ENCODE measurements at regions not wholly inside any gene's neighbourhood (a gene's known extent, or its start where the extent isn't known, plus 50 kb on each side); places are given as distances from the start of the nearest gene placed in this dataset.
"Not testable (repeated sequence)": the region's sequence is repeated elsewhere in the genome, so short reads cannot be mapped to it uniquely, and the experiment has no call there.

DNA sequence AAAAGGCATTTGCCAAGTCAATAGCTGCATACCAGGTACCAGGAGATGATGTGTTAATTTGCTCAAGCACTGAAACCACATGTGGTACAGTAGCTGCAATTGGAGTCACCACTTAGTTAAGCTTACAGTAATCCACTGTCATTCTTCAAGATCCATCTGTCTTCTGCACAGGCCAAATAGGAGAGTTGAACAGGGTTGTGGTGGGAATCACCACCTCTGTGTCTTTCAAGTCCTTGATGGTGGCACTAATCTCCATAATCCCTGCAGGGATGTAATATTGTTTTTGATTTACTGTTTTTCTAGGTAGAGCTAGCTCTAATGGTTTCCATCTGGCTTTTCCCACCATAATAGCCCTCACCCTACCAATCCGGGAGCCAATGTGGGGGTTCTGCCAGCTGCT, 91.9 kb downstream of the FCRL5 start:
- DNase-seq (ENCODE audit: low read depth, low spot score) = no peak

DNA sequence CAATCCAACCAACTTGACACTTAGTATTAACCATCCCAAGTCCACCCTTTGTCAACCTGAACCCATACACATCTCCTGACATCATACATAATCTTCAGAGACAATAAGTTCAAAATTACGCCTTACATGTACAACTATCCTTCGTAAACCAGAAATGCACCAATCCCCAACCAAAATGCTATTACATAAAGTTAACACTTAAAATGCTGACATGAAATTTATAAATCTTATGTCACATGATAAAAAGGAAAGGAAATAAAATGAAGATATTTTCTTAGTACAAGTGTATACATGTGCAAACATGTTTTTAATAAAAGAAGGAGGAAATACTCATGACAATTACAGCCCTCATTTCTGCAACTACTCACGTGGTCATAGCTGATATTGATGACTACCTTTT, 95.0 kb downstream of the FCRL5 start:
- DNase-seq (ENCODE audit: low read depth, low spot score) = no peak

DNA sequence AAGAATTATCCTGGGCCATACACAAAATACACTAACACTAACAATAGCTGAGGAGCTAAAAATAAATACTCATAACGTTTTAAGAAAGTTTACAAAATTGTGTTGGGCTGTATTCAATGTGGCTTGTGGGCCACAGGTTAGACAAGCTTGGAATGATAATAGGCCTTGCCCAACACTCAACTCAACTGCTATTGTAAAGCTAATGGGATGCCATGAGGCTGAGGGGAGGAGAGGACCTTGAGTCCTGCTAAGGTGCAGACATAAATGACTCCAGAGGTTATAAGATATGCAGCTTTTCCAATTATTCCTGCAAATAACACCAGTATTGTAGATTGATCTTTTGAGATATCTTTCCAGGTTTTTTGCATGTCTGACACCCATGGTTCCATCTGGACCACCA, 97.0 kb downstream of the FCRL5 start:
- no peak for DNase-seq (ENCODE audit: low read depth, low spot score)

DNA sequence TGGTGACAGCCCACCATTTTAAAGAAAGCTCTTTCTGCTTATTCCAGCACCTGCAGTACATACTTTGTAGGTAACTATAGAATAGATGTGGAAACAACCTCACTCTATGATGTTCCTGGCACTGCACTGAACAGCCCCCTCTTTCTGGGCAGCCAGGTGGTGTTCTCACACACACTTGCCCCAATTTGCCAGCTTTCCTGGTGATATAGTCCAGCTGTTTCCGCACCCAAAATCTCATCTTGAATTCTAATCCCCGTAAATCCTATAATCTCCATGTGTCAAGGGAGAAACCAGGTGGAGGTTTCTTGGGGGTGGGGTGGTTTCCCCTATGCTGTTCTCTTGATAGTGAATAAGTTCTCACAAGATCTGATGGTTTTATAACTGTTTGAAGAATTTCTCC, 102.2 kb downstream of the FCRL5 start:
- DNase-seq (ENCODE audit: low read depth, low spot score) = no peak

DNA sequence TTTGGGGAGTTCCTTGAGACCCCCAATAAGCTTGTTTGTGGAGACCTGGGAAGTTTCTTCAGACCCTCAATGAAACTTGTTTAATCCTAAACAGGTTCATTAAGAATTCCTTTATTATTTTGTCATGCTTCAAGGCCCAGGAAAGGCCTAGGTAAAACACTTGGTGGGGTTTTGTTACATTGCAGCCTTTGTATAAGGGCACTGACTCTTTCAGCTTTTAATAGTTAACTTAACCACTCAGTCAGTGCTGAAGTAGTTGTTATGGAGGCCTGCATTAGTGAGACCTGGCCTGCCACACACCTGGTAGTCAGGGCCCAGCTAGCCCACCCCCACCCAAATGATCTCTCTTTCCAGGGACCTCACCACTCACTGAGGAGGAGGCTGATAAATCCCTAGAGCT, 103.7 kb downstream of the FCRL5 start:
- no peak for DNase-seq (ENCODE audit: low read depth, low spot score)

DNA sequence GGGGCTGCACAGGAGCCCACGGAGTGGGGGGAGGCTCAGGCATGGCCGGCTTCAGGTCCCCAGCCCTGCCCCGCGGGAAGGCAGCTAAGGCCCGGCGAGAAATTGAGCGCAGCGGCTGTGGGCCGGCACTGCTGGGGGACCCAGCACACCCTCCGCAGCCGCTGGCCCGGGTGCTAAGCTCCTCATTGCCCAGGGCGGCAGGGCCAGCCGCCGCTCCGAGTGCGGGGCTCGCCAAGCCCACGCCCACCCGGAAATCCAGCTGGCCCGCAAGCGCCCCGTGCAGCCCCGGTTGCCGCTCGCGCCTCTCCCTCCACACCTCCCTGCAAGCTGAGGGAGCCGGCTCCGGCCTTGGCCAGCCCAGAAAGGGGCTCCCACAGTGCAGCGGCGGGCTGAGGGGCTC, 106.0 kb downstream of the FCRL5 start:
- not testable (repeated sequence) for DNase-seq (ENCODE audit: low read depth, low spot score)

DNA sequence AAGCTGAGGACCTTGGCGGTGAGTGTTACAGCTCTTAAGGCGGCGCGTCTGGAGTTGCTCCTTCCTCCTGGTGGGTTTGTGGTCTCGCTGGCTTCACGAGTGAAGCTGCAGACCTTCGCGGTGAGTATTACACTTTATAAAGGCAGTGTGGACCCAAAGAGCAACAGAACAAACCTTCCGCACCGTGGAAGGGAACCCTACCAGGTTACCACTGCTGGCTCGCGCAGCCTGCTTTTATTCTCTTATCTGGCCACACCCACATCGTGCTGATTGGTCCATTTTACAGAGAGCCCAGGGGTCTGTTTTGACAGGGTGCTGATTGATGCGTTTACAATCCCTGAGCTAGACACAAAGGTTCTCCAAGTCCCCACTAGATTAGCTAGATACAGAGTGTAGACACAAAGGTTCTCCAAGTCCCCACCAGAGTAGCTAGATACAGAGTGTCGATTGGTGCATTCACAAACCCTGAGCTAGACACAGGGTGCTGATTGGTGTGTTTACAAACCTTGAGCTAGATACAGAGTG, 106.6 kb downstream of the FCRL5 start:
- not testable (repeated sequence) for DNase-seq (ENCODE audit: low read depth, low spot score)

DNA sequence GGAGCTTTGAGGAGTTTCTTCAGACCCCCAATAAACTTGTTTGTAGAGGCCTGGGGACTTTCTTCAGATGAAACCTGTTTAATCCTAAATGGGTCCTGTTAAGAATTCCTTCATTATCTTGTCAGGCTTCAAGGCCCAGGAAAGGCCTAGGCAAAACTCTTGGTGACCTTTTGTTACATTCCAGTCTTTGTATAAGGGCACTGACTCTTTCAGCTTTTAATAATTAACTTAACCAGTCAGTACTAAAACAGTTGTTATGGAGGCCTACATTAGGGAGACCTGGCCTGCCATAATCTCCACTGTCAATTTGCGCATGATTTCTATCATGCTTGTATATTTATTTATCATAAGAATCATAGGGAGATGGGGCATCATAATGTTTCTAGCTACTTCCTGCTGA, 110.2 kb downstream of the FCRL5 start:
- no peak for DNase-seq (ENCODE audit: low read depth, low spot score)

DNA sequence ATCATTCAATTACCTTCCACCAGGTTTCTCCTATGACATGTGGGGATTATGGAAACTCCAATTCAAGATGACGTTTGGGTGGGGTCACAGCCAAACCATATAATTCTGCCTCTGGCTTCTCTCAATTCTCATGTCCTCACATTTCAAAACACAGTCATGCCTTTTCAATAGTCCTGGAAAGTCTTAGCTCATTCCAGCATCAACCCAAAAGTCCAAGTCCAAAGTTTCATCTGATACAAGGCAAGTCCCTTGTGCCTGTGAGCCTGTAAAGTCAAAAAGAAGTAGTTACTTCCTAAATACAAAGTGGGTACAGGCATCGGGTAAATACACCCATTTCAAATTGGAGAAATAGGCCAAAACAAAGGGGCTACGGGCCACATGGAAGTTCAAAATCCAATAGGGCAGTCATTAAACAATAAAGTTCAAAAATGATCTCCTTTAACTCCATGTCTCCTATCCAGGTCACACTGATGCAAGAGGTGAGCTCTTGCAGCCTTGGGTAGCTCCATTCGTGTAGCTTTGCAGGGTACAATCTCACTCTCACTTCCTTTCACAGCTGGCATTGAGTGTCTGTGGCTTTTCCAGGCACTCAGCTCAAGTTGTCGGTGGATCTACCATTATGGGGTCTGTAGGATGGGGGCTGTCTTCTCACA, 112.9 kb downstream of the FCRL5 start:
- no peak for DNase-seq (ENCODE audit: low read depth, low spot score)

DNA sequence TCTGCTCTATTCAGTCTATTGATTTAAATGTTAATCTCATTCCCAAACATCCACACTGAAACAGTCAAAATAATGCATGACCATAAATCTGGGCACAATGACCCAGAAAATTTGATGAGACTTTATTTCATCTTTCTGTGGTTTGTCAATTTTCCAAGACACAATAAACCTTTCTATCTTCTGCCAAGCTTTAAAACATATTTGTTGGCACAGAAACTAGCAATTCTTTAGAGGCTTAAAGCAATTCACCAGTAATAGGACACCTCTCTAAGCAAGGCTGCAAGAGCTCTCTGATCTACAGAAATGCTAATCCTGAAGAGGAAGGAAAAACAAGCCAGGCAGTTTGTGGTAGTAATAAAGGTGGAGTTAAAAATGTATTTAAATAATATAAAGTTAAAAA, 113.7 kb downstream of the FCRL5 start:
- no peak for DNase-seq (ENCODE audit: low read depth, low spot score)

DNA sequence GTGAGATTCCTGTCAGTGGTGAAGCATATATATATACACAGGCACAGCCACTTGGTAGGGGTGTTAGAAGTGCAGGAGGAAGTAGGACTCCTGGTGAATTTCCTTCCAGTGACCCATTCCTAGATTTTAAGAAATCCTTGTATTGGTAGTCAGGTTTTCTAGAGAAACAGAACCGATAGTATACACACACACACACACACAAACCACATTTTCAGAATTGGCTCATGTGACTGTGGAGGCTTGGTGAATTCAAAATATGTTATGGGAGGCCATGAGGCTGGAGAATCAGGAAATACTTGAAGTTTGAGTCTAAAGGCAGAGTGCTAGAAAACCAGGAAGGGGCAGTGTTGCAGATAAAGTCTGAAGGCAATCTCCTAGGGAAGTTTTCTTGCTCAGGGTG, 114.2 kb downstream of the FCRL5 start:
- DNase-seq (ENCODE audit: low read depth, low spot score) = no peak

DNA sequence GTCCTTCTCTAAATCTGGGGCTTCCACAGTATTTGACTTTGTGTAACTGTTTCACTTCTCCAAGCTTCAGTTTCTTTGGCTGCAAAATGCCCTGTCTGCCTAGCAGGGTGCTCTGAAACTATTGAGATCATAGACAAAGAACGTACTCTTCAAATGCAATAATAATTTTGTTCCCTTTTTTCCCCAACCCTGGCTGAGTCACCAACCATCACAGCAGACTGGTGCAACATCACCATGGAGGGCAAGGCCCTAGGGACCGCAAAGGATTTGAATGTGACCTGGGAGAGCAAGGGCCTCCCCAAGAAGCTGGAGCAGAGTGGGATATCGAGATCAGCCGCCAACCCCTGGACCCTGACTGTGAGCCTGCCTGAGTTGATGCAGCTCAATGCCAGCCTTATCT, 115.0 kb downstream of the FCRL5 start:
- no peak for DNase-seq (ENCODE audit: low read depth, low spot score)

DNA sequence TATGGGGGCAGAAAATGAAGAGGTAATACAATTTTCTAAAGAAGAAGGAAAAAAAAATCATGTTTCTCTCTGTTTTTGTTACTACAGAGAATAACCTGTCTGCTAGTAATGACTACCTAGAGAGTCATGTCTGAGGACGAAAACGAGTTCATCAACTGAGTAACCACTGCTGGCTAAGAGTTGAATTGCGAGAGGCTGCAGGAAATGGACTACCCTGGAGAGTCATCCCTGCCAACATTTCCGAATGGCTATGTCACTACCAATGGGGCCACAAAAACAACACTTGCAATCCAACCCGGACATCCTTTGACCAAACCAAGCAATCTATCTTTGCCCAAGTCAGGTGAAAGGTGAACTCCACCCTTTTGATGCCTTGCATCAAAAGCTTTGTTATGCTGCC, 120.6 kb downstream of the FCRL5 start:
- DNase-seq (ENCODE audit: low read depth, low spot score) = no peak

DNA sequence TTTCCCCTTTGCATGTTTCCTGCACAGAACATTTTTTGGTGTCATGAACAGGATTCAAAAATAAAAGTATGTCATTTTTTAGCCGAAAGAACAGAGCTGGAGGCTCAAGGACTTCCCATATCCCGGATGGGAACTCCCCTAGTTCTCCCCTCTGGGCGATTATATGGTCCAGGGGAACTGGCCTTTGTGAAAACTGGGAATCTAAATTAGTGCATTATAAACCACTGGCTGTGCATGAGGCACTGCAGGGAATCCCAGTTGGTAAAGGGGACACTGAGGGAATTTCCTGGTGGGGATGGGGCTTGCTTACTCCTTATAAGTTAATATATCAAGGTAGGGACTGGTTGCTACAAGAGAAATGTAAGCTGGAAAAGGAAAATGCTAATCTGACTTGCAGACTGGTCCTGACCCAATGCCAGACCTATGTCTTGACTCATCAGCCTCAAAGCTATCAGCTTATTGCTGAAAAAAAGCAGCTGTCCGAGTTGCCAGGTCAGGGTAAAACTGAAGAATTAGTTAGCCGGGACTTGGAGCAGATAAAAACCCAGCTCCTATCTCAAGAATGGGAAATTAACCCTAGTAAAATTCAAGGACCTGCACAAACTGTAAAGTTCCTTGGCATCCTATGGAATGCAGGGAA, 122.6 kb downstream of the FCRL5 start:
- DNase-seq (ENCODE audit: low read depth, low spot score) = no peak

DNA sequence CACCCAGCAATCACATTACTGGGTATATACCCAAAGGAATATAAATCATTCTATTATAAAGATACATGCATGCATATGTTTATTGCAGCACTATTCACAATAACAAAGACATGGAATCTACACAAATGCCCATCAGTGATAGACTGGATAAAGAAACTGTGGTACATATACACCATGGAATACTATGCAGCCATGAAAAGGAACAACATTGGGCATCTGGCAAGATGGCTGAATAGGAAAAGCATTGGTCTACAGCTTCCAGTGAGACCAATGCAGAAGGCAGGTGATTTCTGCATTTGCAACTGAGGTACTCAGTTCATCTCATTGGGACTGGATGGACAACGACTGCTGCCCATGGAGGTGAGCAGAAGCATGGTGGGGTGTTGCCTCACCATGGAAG, 128.6 kb downstream of the FCRL5 start:
- DNase-seq (ENCODE audit: low read depth, low spot score) = not testable (repeated sequence)

DNA sequence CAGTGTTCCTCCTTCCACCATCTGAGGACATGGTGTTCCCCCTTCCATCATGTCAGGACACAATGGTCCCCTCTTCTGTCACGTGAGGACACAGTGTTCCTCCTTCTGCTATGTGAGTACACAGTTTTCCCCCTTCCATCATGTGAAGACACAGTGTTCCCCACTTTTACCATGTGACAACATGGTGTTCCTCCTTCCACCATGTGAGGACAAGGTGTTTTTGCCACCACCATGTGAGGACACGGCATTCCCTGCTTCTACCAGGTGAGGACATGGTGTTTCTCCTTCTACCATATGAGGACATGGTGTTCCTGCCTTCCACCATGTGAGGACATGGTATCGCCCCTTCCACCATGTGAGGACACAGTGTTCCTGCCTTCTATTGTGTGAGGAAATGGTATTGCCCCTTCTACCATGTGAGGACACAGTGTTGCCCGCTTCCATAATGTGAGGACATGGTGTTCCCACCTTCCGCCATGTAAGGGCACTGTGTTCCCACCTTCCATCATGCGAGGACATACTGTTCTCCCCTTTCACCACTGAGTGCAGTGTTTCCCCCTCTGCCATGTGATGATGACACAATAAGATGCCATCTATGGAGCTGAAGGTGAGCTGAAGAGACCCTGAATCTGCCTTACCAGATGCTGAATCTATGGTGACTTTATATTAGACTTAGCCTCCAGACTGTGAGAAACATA, 132.3 kb downstream of the FCRL5 start:
- no peak for DNase-seq (ENCODE audit: low read depth, low spot score)

DNA sequence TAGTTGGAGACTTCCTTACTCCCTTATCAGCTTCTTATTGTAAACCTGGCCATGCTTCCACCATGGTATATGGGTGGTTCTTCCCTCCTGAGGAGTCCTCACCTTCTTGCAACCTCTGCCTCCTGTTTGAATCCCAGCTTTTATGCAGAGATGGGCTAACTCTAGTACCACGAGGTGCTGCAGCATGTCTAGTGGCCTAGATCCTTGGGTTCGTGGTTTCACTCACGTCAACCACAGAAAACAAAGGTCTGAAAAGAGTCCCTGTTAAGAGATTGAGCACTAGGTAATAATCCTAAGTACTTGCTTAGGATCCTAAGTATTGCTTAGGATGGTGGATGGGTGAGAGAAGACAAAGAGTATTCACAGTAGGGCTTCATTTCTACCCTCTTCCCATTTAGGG, 133.7 kb downstream of the FCRL5 start:
- no peak for DNase-seq (ENCODE audit: low read depth, low spot score)

DNA sequence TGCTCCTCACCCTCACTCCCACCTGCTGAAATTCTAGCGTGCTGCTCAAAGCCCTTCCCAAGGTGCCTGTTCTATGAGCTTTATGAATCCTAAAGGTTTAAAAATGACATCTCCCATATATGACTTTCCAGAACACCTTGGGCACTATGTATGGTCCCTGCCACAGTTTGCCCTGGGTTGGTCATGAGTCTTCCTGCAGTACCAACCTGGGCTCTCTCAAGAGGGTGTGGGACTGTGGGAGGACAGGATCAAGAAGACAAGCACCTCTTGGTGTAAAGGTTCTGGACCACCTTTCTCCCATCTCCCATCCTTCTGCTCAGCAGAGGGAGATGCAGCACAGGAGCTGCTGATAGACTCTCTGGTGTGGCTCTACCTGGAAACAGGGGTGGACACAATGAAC, 134.1 kb downstream of the FCRL5 start:
- DNase-seq (ENCODE audit: low read depth, low spot score) = no peak

DNA sequence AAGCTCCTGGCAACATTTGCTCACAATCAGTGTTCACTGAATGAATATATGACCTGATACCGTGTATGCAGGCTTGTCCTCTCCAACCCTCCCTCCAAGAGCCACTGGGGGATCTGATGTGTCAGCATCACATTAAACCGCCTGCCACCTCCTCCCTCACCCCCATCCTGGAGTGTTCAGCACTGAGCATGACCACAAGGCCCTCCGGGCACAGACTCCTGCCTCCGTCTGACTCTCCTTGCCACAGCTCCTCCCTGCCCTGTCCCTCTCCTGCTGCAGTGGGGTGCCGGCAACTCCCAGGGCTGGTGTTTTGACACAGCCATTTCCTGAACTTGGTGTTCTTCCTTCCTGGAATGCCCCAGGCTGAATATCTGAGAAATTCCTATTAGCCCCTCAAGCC, 136.7 kb downstream of the FCRL5 start:
- DNase-seq (ENCODE audit: low read depth, low spot score) = no peak

DNA sequence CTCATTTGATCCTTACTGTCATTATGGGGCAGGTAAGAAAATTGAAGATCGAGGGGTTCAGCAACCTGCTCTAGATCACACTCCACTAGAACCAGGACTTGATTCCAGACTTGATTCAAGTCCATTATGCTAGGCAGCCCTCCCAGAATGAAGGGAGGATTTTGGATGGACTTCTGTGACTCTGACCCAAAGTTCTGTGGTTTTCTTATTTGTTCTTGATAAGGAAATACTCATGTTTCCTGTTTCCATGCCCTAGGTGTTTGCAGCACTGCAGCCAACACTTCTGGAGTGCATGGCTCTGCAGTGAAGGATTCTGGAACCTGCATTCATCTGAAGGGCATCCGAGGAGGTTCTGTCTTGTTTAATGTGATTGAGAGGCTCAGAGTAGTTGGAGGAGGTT, 140.0 kb downstream of the FCRL5 start:
- DNase-seq (ENCODE audit: low read depth, low spot score) = no peak

DNA sequence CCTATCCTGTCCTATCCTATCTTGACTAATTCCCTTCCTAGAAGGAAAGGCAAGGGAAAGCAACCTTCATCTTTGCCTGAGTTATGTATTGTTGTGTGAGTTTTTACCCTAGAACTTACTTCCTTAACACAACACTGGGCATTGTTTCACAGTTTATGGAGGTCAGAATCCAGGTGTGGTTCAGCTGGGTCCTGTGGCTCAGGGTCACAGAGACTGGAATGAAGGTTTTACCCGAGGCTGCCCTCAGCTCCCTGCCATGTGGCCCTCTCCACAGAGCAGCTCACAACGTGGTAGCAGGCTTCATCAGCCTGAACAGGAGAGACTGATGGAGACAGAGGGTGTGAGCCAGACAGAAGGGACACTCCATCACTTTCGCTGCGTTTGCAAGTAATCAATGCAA, 140.5 kb downstream of the FCRL5 start:
- no peak for DNase-seq (ENCODE audit: low read depth, low spot score)

DNA sequence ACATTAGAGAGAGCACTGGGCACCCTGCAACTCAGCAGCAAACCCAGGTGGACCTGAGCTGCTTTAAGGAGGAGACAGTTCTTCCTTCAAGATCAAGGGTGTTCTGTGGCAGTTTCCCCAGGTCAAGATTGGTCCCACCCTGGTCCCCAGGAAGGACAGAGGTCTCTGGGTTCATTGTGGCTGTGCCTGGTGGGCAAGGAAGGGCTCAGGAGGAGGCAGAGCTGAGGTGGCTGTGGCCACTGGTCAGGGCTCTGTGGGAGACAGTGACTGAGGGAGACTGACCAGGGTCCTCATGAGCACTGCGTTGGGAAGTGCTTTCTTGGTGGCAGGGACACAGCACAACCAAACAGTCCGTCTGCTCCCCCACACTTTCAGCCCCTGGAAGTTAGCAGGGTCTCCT, 141.3 kb downstream of the FCRL5 start:
- DNase-seq (ENCODE audit: low read depth, low spot score) = no peak

DNA sequence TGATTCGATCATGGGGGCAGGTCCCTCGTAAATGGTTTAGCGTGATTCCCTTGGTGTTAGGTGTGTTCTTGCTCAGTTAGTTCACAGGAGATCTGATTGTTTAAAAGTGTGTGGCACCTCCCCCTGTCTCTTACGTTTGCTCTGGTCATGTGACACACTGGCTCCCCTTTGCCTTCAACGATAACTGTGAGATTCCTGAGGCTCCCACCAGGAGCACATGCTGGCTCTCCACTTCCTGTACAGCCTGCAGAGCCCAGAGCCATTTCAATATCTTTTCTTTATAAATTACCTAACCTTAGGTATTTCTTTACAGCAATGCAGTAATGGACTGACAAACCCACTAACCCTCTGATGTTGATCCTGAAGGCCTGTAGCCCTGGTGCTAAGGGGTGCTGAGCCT, 141.9 kb downstream of the FCRL5 start:
- DNase-seq (ENCODE audit: low read depth, low spot score) = no peak
